22Rv1 (cell line): ENCODE measurements at regions not wholly inside any gene's neighbourhood (a gene's known extent, or its start where the extent isn't known, plus 50 kb on each side); places are given as distances from the start of the nearest gene placed in this dataset.

ENCODE experiments used
- H3K27ac ChIP-seq: fragments of 450-650 bp; 2 replicates; pipeline ENCODE4 v1.5.1; 2017
- ZFX ChIP-seq: fragments of 450-650 bp; IDR thresholded peaks from 2 replicates; pipeline ENCODE4 v1.6.1; 2017; ENCODE audit warnings: antibody characterized with exemption, borderline replicate concordance
- TF ChIP-seq, protein P1 (sequence below): fragments of 450-650 bp; IDR thresholded peaks from 2 replicates; pipeline ENCODE4 v1.5.1; 2017; ENCODE audit warnings: mild to moderate bottlenecking

DNA sequence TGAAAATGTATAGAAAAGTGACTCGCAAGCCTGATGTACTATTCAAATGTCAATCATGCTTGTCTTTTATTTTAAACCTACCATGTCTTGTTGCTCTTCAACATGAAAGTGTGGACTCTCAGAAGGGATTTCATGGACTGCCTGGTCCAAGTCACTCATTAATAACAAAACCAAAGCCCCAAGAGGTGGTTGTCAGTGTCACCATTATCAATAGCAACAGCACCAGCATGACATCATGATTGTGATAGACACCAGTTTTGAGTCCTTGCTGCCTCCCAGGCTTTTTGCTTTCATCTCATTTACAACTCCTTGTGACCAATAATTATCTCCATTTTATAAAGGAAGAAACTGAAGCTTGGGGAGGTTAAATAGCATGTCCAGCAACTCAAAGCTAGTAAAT, 112.0 kb upstream of the TMPO start:
- TF ChIP-seq, protein P1, sequence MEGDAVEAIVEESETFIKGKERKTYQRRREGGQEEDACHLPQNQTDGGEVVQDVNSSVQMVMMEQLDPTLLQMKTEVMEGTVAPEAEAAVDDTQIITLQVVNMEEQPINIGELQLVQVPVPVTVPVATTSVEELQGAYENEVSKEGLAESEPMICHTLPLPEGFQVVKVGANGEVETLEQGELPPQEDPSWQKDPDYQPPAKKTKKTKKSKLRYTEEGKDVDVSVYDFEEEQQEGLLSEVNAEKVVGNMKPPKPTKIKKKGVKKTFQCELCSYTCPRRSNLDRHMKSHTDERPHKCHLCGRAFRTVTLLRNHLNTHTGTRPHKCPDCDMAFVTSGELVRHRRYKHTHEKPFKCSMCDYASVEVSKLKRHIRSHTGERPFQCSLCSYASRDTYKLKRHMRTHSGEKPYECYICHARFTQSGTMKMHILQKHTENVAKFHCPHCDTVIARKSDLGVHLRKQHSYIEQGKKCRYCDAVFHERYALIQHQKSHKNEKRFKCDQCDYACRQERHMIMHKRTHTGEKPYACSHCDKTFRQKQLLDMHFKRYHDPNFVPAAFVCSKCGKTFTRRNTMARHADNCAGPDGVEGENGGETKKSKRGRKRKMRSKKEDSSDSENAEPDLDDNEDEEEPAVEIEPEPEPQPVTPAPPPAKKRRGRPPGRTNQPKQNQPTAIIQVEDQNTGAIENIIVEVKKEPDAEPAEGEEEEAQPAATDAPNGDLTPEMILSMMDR: no peak
- no peak for TF ChIP-seq ZFX
- no peak overlapping the region for H3K27ac ChIP-seq

DNA sequence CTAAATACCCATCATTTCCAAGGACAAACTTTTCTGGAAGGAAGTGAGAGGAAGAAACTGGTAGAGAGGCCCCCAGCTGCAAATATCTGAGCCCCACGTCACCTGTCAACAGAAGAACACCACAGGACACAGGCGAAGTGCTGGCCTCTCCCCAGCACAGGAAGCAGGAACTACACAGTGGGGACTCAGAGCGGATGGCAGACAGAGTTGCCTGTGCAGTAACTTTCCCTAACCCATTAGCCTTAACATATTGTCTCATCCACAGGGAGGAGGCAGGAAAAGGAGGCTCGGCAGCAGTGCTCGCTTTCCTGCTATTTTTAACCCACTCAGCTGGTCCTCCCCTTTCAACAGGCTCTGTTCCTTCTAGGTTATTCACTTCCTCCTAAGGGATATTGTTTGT, 111.5 kb upstream of the TMPO start:
- TF ChIP-seq, protein P1: no peak
- TF ChIP-seq ZFX: no peak
- no peak overlapping the region for H3K27ac ChIP-seq

DNA sequence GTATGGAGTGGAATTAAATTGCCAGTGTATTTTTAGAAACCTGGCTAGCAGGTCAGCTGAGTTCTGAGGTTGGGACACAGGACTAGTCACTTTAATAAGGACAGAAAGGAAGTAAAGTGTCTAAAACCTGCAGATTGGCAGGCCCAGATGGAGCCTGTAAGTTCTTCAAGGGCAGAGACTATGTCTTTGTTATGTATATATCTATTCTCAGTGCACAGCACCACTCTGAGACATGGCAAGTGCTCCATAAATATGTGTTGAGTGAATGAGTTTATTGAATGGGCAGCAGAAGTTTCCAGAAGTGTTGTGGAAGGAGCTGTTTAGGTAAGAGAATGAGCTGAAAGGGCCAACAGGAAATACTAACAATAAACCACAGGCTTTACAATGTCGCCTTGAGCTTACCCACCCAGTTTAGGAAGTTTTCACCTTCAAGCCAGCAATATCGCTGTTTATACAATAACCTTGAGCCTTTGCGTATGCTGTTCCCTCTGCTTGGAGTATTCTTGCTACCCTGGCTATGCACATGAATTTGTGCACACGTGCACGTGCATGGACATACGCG, 109.5 kb upstream of the TMPO start:
- no peak overlapping the region for H3K27ac ChIP-seq
- no peak for TF ChIP-seq ZFX
- TF ChIP-seq, protein P1: no peak

DNA sequence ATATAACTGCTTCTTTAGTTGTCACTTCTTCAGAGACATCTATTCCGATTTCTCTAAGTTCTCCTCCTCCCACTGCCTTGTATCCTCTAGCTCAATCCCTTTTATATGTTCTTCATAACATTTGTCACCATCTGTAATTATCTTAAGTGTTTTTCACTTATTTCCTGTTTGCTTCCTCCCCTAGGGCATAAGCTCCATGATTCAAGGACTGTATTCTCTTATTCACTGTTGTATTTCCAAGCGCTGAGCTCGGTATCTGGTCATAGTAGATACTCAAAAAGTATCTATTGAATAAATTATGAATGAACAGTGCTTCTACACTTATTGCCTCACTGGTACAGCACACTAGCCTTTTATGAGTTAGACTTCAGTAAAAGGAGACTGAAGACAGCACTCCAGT, 109.0 kb upstream of the TMPO start:
- TF ChIP-seq, protein P1: no peak
- no peak for TF ChIP-seq ZFX
- no peak overlapping the region for H3K27ac ChIP-seq

DNA sequence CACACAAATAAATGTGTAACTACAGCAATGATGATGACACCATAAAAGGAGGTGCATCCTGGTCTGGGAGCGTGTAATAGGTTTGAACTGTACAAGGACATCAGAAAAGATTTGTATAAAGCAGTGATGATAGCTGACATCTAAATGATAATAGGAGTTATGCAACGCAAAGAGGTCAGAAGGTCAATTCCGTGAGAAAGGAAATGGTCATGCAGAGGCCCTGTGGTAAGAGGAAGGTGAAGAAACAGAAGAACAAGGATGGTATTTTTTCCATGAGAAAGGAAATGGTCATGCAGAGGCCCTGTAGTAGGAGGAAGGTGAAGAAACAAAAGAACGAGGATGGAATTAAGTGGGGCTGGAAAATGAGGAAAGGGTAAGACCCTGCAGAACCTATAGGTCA, 106.7 kb upstream of the TMPO start:
- H3K27ac ChIP-seq: no peak overlapping the region
- no peak for TF ChIP-seq ZFX
- TF ChIP-seq, protein P1: no peak

DNA sequence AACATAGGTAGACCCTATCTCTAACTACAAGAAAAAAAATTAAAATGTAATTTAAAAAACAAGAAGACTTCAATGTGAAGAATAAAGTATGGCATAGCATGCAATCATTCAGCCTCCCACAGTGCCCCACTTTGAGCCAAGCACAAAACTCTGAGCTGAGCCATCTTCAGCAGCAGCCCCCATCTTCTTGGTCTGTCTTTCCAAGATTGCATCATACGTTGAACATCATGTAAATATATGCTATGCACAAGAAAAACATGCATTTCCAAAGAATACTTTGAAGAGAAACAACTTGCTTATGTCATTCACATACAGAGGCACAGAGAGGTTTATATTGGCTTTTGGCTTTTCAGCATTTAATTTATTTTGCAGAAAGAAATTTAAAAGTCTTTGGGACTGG, 105.8 kb upstream of the TMPO start:
- H3K27ac ChIP-seq: no peak overlapping the region
- TF ChIP-seq, protein P1: no peak
- no peak for TF ChIP-seq ZFX

DNA sequence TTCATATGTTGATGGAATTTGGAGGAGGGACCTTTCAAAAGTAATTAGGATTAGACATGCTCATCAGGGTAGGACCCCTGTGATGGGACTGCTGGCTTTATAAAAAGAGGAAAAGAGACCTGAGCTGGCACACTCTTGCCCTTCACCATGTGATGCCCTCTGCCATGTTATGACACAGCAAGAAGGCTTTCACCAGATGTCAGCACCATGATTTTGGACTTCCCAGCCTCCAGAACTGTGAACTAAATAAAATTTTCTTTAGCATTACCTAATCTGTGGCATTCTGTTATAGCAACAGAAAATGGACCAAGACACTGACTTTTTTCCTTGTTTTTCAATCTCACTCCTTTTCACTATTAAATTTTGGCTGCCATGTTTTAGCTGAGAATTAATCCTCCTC, 105.0 kb upstream of the TMPO start:
- TF ChIP-seq, protein P1: no peak
- TF ChIP-seq ZFX: no peak
- no peak overlapping the region for H3K27ac ChIP-seq
